Naive thymus-derived CD8-positive, alpha-beta T cell (primary cell): ENCODE measurements at regions not wholly inside any gene's neighbourhood (a gene's known extent, or its start where the extent isn't known, plus 50 kb on each side); places are given as distances from the start of the nearest gene placed in this dataset.

ENCODE experiments used
- ATAC-seq, 2 donors: fragments of 150-1000 bp; cut with Tn5 transposase in 1 of 2; sonication (Bioruptor Pico), chemical (Tn5 transposase) in 1 of 2; 1 replicate in 1 of 2; 2 replicates in 1 of 2; pipeline ENCODE4 v1.10.0; 2021; ENCODE audit warnings: mild to moderate bottlenecking in 2 of 2, moderate library complexity in 2 of 2
- POLR2A ChIA-PET: fragments of 350-600 bp; sonication (Branson Sonifier 250); formaldehyde crosslinking; loops from one replicate; lab custom pipeline; 2021; ENCODE audit warnings: antibody characterized with exemption; lab: Charles Lee
- DNase-seq, 10 donors: peaks; one replicate each; pipeline versions ENCODE4 v3.0.0 to v3.0.0-alpha.2; 2020 to 2022
- H3K27ac Mint-ChIP-seq, 10 donors: one replicate each; pipeline ENCODE4 v1.8.0; 2020 to 2022; ENCODE audit warnings: mild to moderate bottlenecking in 10 of 10, mixed read lengths in 10 of 10, moderate library complexity in 4 of 10, inconsistent platforms in 1 of 10
- H3K27me3 Mint-ChIP-seq, 5 donors: one replicate each; pipeline ENCODE4 v1.8.0; 2021 to 2022; ENCODE audit warnings: mixed read lengths in 5 of 5
- H3K36me3 Mint-ChIP-seq, 3 donors: one replicate each; pipeline ENCODE4 v1.8.0; 2020 to 2022; ENCODE audit warnings: mixed read lengths in 3 of 3, mild to moderate bottlenecking in 2 of 3, inconsistent platforms in 1 of 3
- H3K4me1 Mint-ChIP-seq, 4 donors: one replicate each; pipeline ENCODE4 v1.8.0; 2021 to 2022; ENCODE audit warnings: mixed read lengths in 4 of 4
- H3K4me3 Mint-ChIP-seq, 10 donors: one replicate each; pipeline ENCODE4 v1.8.0; 2020 to 2022; ENCODE audit warnings: mild to moderate bottlenecking in 10 of 10, mixed read lengths in 10 of 10, moderate library complexity in 6 of 10, inconsistent platforms in 1 of 10
- H3K9me3 Mint-ChIP-seq, 9 donors: one replicate each; pipeline ENCODE4 v1.8.0; 2020 to 2022; ENCODE audit warnings: mixed read lengths in 9 of 9, mild to moderate bottlenecking in 3 of 9, inconsistent platforms in 1 of 9, moderate library complexity in 1 of 9

DNA sequence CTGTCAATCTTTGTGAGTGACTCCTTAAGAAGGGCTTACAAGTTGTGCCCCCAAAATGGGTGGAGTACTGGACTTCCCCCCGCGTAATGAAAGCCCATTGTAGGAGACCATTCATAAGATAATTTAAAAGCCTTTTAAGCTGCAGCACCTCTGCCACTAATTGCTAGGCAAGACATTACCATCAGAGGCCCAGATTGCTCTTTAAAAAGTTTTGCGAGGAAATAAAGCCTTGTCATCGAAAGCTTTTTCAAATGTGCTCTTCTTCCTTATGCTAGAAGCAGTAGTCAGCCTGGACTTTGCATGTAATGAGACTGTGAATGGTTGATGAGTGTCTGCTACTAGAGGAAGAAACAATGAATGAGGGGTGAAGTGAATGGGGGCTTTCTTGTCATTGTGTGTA, 345.3 kb upstream of the CDH2 start:
- H3K4me1 Mint-ChIP-seq, result no peaks in the 10 kb centered on the region
- H3K36me3 Mint-ChIP-seq, result no peaks in the 10 kb centered on the region
- POLR2A ChIA-PET, result no interaction called here
- ATAC-seq (no peak), DNase-seq (no peak)
- no peak overlapping the region for H3K4me3 Mint-ChIP-seq
- no peaks in the 10 kb centered on the region for H3K27me3 Mint-ChIP-seq
- no peak overlapping the region for H3K27ac Mint-ChIP-seq
- H3K9me3 Mint-ChIP-seq, result peaks cover 0 to 16% (median 7%) of the 10 kb centered on the region in 9 donors

DNA sequence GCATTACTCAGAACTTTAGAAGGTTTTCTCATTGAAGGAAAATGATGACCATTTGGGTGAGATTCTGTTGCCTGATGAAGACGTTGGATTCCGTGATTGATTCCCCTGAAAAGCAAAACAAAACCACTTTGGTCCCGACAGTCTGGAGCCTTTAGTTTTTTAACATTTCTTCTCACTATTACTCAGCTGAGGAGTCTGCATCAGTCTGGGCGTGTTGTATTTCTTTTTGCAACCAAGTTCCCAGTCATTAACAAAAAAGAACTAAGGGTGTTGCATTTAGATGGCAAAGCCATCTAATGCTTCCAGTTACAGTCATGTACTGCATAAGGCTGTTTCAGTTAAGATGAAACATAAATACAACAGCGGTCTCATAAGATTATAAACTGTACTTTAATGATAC, 343.1 kb upstream of the CDH2 start:
- Mint-ChIP-seq H3K9me3 (peaks cover 0 to 15% (median 9%) of the 10 kb centered on the region in 9 donors), H3K27ac (no peak overlapping the region), H3K4me1 (peaks cover 0 to 2% (median 0%) of the 10 kb centered on the region in 4 donors), H3K27me3 (no peaks in the 10 kb centered on the region), H3K4me3 (no peak overlapping the region), H3K36me3 (no peaks in the 10 kb centered on the region)
- POLR2A ChIA-PET, result no interaction called here
- ATAC-seq (no peak), DNase-seq (no peak)

DNA sequence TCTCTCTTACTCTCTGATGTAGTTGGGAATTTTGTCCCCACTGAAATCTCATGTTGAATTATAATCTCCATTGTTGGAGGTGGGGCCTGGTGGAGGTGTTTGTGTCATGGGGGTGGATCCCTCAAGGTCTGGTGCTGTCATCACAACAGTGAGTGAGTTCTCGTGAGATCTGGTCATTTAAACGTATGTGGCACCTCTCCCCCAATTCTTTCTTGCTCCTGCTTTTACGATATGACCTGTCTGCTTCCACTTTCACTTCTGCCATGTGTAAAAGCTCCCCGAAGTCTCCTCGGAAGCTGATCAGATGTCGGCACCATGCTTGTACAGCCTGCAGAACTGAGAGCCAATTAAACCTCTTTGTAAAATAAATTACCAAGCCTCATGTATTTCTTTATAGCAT, 337.8 kb upstream of the CDH2 start:
- H3K9me3 Mint-ChIP-seq, result peaks cover 3 to 38% (median 5%) of the 10 kb centered on the region in 9 donors
- DNase-seq (no peak), ATAC-seq (no peak)
- no peaks in the 10 kb centered on the region for H3K27me3 Mint-ChIP-seq
- H3K4me1 Mint-ChIP-seq, result peaks cover 0 to 2% (median under 1%) of the 10 kb centered on the region in 4 donors
- POLR2A ChIA-PET, result no interaction called here
- H3K4me3 Mint-ChIP-seq, result no peak overlapping the region
- H3K36me3 Mint-ChIP-seq, result no peaks in the 10 kb centered on the region
- no peak overlapping the region for H3K27ac Mint-ChIP-seq

DNA sequence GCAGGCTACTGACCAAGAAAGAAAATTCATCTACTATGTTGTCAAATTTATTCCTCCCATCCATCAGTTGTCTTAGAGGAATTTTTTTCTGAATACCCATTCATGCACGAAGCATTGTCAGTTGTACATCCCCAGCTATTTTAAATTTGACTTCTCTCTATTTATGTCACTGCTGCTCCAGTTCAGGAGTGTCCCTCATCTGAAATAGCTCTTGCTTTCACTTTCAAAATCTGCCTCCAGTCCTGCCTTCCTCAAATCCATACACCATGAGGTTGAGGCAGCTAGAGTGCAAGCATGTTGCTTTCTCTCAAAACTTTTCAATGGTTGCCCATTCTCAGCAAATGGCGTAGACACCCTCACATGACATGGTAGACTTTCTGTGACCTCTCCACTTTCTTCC, 335.4 kb upstream of the CDH2 start:
- POLR2A ChIA-PET, result no interaction called here
- no peak for DNase-seq
- no peaks in the 10 kb centered on the region for H3K36me3 Mint-ChIP-seq
- no peak overlapping the region for H3K27ac Mint-ChIP-seq
- H3K9me3 Mint-ChIP-seq, result peaks cover 0 to 38% (median 6%) of the 10 kb centered on the region in 9 donors
- ATAC-seq, result no peak
- H3K4me1 Mint-ChIP-seq, result peaks cover 0 to 2% (median under 1%) of the 10 kb centered on the region in 4 donors
- no peak overlapping the region for H3K4me3 Mint-ChIP-seq
- no peaks in the 10 kb centered on the region for H3K27me3 Mint-ChIP-seq

DNA sequence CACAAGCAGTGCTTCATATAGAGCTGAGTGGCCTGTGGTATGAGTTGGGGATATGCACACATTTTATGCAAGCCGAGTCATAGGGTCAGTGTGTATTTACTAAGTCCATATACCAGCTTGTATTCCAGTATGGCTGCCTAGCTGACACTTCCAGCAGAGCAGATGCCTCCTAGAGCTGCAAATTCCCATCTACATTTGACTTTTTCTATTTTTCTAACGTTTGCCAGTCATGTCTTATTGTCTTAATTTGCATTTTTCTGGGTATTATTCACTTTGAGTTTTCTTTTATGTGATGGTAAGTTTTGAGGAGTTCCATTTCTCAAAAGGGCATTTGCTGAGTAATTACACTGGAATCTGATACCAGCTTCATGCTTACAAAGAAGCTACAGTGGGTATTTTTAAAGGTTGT, 334.5 kb upstream of the CDH2 start:
- POLR2A ChIA-PET, result no interaction called here
- no peak overlapping the region for H3K4me3 Mint-ChIP-seq
- H3K4me1 Mint-ChIP-seq, result peaks cover 0 to 2% (median under 1%) of the 10 kb centered on the region in 4 donors
- H3K36me3 Mint-ChIP-seq, result no peaks in the 10 kb centered on the region
- peaks cover 0 to 38% (median 6%) of the 10 kb centered on the region in 9 donors for H3K9me3 Mint-ChIP-seq
- no peak overlapping the region for H3K27ac Mint-ChIP-seq
- DNase-seq (no peak), ATAC-seq (no peak)
- no peaks in the 10 kb centered on the region for H3K27me3 Mint-ChIP-seq

DNA sequence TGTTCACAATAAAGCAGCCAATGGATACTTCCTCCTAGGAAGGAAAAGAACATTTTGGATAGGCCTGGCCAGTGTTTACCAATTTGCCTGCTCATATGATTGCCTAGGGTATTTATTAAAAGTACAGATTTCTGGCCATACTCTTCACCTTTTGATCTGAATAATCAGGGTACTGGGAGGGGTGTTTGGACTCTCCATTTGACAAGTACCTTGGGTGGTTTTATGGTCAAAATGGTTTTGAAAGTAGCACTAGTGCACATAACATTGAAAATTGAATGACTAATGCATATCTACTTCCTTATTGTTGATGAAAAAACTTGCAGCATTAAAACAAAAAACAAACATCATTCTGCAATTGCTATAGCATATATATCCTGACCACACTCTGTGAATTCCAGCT, 333.3 kb upstream of the CDH2 start:
- DNase-seq, result no peak
- Mint-ChIP-seq H3K4me3 (no peak overlapping the region), H3K27ac (no peak overlapping the region), H3K27me3 (no peaks in the 10 kb centered on the region), H3K9me3 (peaks cover 0 to 34% (median 6%) of the 10 kb centered on the region in 9 donors), H3K36me3 (no peaks in the 10 kb centered on the region), H3K4me1 (peaks cover 0 to 2% (median under 1%) of the 10 kb centered on the region in 4 donors)
- ATAC-seq, result no peak
- POLR2A ChIA-PET, result no interaction called here

DNA sequence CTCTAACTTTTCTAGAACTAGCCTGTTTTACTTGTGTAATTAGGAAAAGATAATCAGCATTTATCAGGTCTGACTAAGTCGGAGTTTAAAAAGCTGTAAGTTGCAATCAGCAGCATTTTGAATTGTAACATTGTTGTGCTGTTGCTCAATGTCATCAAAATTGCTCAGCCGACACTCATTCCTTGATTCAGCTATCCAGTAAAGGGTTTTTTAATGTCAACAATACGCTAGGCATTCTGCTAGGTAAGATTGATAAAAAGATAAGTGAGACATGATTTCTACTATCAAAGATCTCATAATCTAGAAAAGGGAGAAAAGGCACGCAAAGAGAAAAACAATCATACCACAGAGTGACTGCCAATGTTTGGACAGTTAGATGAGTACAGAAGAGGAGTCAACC, 327.1 kb upstream of the CDH2 start:
- Mint-ChIP-seq H3K36me3 (no peaks in the 10 kb centered on the region), H3K9me3 (peaks cover 0 to 10% (median 5%) of the 10 kb centered on the region in 9 donors), H3K27me3 (no peaks in the 10 kb centered on the region), H3K27ac (no peak overlapping the region), H3K4me1 (no peaks in the 10 kb centered on the region), H3K4me3 (no peak overlapping the region)
- DNase-seq (no peak), ATAC-seq (no peak)
- POLR2A ChIA-PET, result no interaction called here

GRCh38 chr18:28494151-28494550, 317.2 kb upstream of the CDH2 start:
- peaks cover 4 to 26% (median 10%) of the 10 kb centered on the region in 9 donors for H3K9me3 Mint-ChIP-seq
- no peak overlapping the region for H3K4me3 Mint-ChIP-seq
- H3K36me3 Mint-ChIP-seq, result no peaks in the 10 kb centered on the region
- ATAC-seq (no peak), DNase-seq (no peak)
- POLR2A ChIA-PET, result no interaction called here
- H3K4me1 Mint-ChIP-seq, result no peaks in the 10 kb centered on the region
- no peak overlapping the region for H3K27ac Mint-ChIP-seq
- H3K27me3 Mint-ChIP-seq, result no peaks in the 10 kb centered on the region

DNA sequence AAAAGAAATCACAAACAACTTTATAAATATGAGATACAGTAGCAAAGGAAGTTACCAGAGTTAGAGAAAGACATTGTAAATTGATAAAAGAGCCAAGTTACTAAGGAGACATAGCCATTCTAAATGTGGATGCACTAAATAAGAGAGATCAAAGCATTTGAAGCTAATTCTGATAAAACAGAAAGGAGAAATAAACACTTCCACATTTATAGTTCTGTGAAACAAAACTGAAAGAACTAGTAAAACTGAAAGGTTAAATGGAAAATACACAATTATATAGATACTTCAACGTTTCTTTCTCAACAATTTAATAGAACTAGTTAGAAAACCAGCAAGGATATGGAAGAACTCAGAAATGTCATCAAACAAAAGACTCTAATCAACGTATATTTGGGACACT, 309.0 kb upstream of the CDH2 start:
- Mint-ChIP-seq H3K4me1 (no peaks in the 10 kb centered on the region), H3K36me3 (peaks cover 0 to 3% (median 0%) of the 10 kb centered on the region in 3 donors), H3K27me3 (no peaks in the 10 kb centered on the region), H3K27ac (no peak overlapping the region), H3K9me3 (peaks cover 0 to 15% (median 12%) of the 10 kb centered on the region in 9 donors), H3K4me3 (no peak overlapping the region)
- POLR2A ChIA-PET, result no interaction called here
- no peak for DNase-seq
- ATAC-seq, result no peak

DNA sequence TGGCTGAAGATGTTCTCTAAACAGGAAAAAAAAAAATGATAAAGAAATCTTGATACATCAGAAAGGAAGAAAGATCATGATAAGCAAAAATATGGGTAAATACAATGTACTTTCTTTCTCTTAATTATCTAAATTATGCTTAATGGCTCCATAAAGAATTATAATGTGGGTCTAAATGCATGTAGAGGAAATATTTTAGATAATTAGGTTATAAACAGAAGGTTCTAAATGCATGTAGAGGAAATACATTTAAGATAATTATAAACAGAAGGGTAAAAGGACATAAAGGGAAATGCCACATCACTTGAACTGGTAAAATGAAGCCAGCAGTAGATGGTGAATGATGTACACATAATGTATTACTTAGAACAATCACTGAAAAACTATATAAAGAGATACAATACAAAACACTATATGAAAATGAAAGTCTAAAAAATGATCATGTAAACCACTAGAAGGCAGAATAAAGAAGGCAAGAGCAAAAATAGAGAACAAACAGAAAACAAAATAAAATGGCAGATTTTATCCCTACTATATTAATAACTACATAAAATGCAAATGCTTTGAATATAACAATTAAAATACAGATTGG, 308.4 kb upstream of the CDH2 start:
- peaks cover 0 to 16% (median 12%) of the 10 kb centered on the region in 9 donors for H3K9me3 Mint-ChIP-seq
- POLR2A ChIA-PET, result no interaction called here

DNA sequence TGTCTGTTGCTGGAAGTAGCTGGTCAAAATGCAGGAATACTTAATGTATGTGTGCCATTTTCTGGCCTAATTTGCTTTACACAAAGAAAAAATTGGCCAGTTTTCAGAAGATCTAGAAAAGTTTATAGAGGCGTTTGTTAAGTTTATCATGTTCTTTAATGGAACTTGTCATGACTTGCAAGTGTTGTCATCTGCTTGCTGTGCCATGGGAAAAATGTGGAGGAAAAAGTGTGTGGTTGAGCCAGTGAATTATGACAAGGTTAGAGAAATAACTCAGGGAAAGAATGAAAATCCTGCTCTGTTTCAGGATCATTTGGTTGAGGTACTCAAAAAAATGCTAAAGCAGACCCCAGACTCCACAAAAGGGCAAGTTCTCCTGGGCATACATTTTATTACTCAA, 301.6 kb upstream of the CDH2 start:
- no peak for ATAC-seq
- Mint-ChIP-seq H3K27ac (no peak overlapping the region), H3K4me1 (no peaks in the 10 kb centered on the region)

More for the DNA sequence above, 308.4 kb upstream of the CDH2 start:
- peaks cover 0 to 3% (median 0%) of the 10 kb centered on the region in 3 donors for H3K36me3 Mint-ChIP-seq
- no peak overlapping the region for H3K27ac Mint-ChIP-seq
- no peaks in the 10 kb centered on the region for H3K27me3 Mint-ChIP-seq
- ATAC-seq, result no peak
- no peak overlapping the region for H3K4me3 Mint-ChIP-seq
- H3K4me1 Mint-ChIP-seq, result no peaks in the 10 kb centered on the region
- no peak for DNase-seq

GRCh38 chr18:28476302-28476701, 299.4 kb upstream of the CDH2 start:
- POLR2A ChIA-PET, result no interaction called here
- DNase-seq, result no peak
- Mint-ChIP-seq H3K27ac (peak overlapping the region in 1 of 10 donors; percentile 17), H3K4me3 (no peak overlapping the region), H3K4me1 (no peaks in the 10 kb centered on the region), H3K36me3 (peaks cover 0 to 7% (median 0%) of the 10 kb centered on the region in 3 donors), H3K27me3 (no peaks in the 10 kb centered on the region), H3K9me3 (peaks cover 5 to 42% (median 14%) of the 10 kb centered on the region in 9 donors)
- ATAC-seq, result no peak

More for the DNA sequence above, 301.6 kb upstream of the CDH2 start:
- Mint-ChIP-seq H3K4me3 (no peak overlapping the region), H3K9me3 (peaks cover 3 to 34% (median 13%) of the 10 kb centered on the region in 9 donors), H3K27me3 (no peaks in the 10 kb centered on the region), H3K36me3 (peaks cover 0 to under 1% (median 0%) of the 10 kb centered on the region in 3 donors)
- POLR2A ChIA-PET, result no interaction called here
- no peak for DNase-seq

DNA sequence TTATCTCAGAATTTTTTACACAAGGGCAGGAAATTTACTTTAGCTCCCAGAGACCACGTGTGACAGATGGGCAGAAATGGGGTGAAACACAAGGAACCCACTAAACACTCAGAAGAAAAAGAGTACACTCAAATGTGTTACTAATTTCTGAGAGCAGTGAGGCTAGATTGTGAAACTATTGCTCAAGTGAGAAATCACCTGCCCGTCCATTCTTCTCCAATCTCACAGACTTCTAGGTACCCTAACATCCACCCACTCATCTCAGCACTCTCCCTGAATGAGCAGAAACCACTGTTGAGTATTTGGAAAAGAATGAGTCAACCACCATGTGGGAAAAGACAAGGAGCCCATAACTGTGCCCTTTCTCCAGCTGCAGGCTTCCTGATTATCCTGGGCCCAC, 293.0 kb upstream of the CDH2 start:
- POLR2A ChIA-PET, result no interaction called here

GRCh38 chr18:28468901-28469300, 292.0 kb upstream of the CDH2 start:
- POLR2A ChIA-PET, result no interaction called here
- Mint-ChIP-seq H3K27ac (no peak overlapping the region), H3K36me3 (peaks cover 0 to 7% (median 0%) of the 10 kb centered on the region in 3 donors), H3K9me3 (peaks cover 0 to 27% (median 14%) of the 10 kb centered on the region in 9 donors), H3K4me1 (no peaks in the 10 kb centered on the region), H3K27me3 (no peaks in the 10 kb centered on the region), H3K4me3 (no peak overlapping the region)
- ATAC-seq (no peak), DNase-seq (no peak)

More for the DNA sequence above, 293.0 kb upstream of the CDH2 start:
- H3K9me3 Mint-ChIP-seq, result peaks cover 0 to 29% (median 11%) of the 10 kb centered on the region in 9 donors
- no peak overlapping the region for H3K4me3 Mint-ChIP-seq
- H3K27ac Mint-ChIP-seq, result no peak overlapping the region
- ATAC-seq, result no peak
- no peak for DNase-seq
- H3K36me3 Mint-ChIP-seq, result peaks cover 0 to 7% (median 0%) of the 10 kb centered on the region in 3 donors
- no peaks in the 10 kb centered on the region for H3K27me3 Mint-ChIP-seq
- H3K4me1 Mint-ChIP-seq, result no peaks in the 10 kb centered on the region
